ENCODE measurements at regions not wholly inside any gene's neighbourhood (a gene's known extent, or its start where the extent isn't known, plus 50 kb on each side); places are given as distances from the start of the nearest gene placed in this dataset.
"Not testable (repeated sequence)": the region's sequence is repeated elsewhere in the genome, so short reads cannot be mapped to it uniquely, and the experiment has no call there.

DNA sequence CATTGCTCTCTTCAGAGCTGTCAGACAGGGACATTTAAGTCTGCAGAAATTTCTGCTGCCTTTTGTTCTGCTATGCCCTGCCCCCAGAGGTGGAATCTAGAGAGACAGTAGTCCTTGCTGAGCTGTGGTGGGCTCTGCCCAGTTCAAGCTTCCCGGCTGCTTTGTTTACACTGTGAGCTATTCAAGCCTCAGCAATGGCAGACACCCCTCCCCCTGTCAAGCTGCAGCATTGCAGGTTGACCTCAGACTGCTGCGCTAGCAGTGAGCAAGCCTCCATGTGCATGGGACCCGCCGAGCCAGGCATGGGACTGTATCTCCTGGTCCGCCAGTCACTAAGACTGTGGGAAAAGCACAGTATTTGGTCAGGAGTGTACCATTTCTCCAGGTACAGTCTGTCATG is 53.6 kb upstream of the MAPK10 start:
- DNase-seq, result not testable (repeated sequence)

- no peak for DNase-seq
Measured at GRCh38 chr4:86414686-86415085, 54.8 kb upstream of the MAPK10 start.

GRCh38 chr4:86416081-86416480 is 56.2 kb upstream of the MAPK10 start:
- DNase-seq, result no peak

DNA sequence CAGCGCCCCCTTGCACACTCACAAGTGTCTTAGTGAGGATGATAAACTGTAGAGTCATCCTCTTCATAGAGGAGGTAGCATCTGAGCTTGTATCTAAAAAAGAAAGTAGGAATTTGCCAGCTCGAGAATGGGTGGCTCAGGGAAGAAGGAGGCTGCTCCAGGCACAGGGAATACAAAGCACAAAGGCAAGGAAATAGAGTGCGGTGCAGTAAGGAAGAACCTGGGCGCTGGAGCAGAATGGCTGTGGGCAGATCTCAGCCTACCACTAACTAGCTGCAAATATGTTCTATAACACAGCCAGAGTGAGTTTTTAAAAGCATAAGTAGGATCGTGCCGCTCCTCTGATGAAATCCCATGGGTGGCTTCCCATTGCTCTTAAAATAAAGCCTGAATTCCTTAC is 61.6 kb upstream of the MAPK10 start:
- no peak for DNase-seq

GRCh38 chr4:86431543-86432116 is 71.8 kb upstream of the MAPK10 start:
- no peak for DNase-seq

- no peak for DNase-seq
Measured at GRCh38 chr4:86432559-86433134, 72.8 kb upstream of the MAPK10 start.

DNA sequence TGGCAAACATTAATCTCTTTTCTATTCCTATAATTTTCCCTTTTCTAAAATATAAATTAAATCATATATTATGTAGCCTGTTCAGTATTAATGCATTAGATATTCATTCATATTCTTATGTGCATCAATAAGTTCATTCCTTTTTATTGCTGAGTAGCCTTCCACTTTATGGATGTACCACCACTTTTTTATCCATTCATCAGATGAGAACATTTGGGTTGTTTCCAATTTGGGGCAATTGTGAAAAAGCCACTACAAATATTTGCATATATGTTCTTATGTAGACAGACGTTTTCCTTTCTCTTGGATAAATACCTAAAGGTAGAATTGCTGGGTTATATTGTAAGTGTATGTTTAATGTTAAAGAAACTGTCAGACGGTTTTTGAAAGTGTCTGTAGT is 79.4 kb upstream of the MAPK10 start:
- no peak for DNase-seq

GRCh38 chr4:86441175-86441936 is 81.5 kb upstream of the MAPK10 start:
- no peak for DNase-seq

DNA sequence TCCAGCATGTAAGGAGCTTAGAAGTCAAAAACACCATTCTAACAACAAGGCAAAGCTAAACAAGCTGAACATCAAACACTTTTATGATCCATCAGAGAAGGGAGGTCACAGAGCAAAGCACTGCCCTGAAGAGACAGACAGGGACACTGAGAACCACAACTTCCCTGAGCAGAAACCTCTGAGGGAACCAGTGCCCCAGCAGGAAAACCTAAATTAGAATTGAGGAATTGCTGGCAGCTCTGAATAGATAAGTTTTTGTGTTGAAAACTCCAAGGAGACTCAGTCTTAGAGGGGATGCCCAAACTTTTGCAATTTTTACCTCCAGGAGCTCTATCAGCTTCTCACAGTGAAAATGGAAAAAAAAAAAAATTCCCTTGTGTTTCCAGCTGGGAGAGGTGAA is 83.0 kb upstream of the MAPK10 start:
- no peak for DNase-seq

GRCh38 chr4:86443495-86443894 is 83.6 kb upstream of the MAPK10 start:
- no peak for DNase-seq

GRCh38 chr4:86446996-86447395 is 87.1 kb upstream of the MAPK10 start:
- DNase-seq, result no peak

GRCh38 chr4:86448871-86449270 is 89.0 kb upstream of the MAPK10 start:
- no peak for DNase-seq

- no peak for DNase-seq
Measured at GRCh38 chr4:86449746-86450588, 90.1 kb upstream of the MAPK10 start.

- DNase-seq, result no peak
Measured at GRCh38 chr4:86450861-86451260, 91.0 kb upstream of the MAPK10 start.

DNA sequence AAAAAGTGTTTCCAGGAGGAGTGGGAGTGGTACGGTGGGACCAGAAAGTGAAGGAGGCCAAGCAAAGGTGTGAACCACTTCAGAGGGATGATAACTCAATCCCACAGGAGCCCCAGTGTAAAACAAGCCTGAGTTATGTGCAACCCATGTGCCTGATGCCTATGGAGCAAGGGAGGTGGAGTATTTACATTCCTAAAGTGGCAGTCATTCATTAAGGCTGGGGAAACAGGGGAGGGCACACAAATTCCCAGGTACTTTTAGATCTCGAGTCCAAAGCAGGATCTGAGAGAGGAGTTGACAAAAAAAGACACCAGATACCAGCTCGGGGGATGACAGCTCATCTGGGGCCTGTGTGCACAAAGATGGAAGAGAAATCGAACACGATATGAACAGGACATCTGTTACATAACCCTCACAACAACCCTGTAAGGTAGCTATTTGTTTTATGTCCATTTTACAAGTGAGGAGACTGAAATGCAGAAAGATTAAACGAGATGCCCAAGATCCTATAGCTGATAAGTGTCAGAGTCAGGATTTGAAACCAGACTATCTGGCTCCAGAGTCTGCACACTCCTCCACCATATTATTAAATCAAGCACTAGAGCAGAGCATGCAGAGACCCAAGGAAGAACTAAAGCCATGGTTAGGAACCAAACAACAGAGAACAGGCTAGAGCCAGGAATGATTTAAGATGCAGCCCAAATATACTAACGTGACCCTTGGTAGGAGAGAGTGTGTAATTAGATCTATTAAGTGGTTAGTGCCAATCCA is 91.9 kb upstream of the MAPK10 start:
- no peak for DNase-seq

- no peak for DNase-seq
Measured at GRCh38 chr4:86452422-86452891, 92.6 kb upstream of the MAPK10 start.

DNA sequence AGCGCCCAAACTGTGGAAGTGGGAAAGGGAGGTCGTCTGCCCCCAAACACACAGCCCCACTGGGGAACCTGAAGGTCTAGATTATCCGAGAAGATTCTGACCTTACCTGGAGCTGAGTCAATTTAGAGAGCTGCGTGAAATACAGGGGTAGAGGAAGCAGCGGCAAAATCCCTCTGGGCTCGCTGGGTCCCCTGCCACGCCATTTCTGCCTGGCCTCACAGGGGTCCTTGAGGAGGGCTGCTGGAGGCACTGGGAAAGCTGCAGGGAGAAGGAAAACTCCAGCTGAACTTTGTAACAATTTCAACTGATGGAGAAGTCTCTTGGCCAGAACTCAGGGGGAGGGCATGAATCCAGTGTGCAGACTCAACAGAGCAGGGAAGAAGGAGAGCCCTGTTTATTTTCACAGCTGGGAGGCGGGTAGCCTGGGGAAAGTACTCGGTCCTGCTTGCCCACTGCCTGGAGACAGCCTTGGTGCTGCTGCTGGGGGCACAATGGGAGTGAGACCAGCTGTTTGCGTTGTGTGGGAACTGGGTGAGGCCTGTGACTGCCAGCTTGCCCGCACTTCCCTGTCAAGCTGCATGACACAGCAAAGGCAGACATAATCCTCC is 93.2 kb upstream of the MAPK10 start:
- no peak for DNase-seq

GRCh38 chr4:86453611-86454072 is 93.8 kb upstream of the MAPK10 start:
- not testable (repeated sequence) for DNase-seq

- DNase-seq, result no peak
Measured at GRCh38 chr4:86461849-86462248, 102.0 kb upstream of the MAPK10 start.

GRCh38 chr4:86472377-86473019 is 112.6 kb upstream of the MAPK10 start:
- no peak for DNase-seq

DNA sequence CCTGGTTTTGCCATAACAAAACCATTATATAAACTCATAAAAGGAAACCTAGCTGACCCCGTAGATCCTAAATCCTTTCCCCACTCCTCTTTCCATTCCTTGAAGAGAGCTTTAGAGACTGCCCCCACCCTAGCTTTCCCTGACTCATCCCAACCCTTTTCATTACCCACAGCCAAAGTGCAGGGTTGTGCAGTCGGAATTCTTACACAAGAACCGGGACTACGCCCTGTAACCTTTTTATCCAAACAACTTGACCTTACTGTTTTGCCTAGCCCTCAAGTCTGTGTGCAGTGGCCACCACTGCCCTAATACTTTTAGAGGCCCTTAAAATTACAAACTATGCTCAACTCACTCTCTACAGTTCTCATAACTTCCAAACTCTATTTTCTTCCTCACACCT is 116.0 kb upstream of the PTPN13 start:
- DNase-seq, result not testable (repeated sequence)
